Endothelial cell (in vitro differentiated cells): ENCODE measurements at regions not wholly inside any gene's neighbourhood (a gene's known extent, or its start where the extent isn't known, plus 50 kb on each side); places are given as distances from the start of the nearest gene placed in this dataset.
"Not testable (repeated sequence)": the region's sequence is repeated elsewhere in the genome, so short reads cannot be mapped to it uniquely, and the experiment has no call there.

Experiments used
- DNase-seq: peaks from one replicate; pipeline ENCODE4 v3.0.0; 2021; ENCODE audit warnings: low spot score
- H3K27ac Mint-ChIP-seq: one replicate; pipeline ENCODE4 v1.8.0; 2021; ENCODE audit warnings: mixed read lengths, inconsistent platforms; ENCODE audit not compliant: unreplicated experiment
- H3K27me3 Mint-ChIP-seq: one replicate; pipeline ENCODE4 v1.8.0; 2021; ENCODE audit warnings: mild to moderate bottlenecking, moderate library complexity, mixed read lengths, inconsistent platforms; ENCODE audit not compliant: unreplicated experiment
- H3K36me3 Mint-ChIP-seq: one replicate; pipeline ENCODE4 v1.8.0; 2021; ENCODE audit warnings: mild to moderate bottlenecking, low read depth, mixed read lengths, inconsistent platforms; ENCODE audit not compliant: unreplicated experiment
- H3K4me1 Mint-ChIP-seq: one replicate; pipeline ENCODE4 v1.8.0; 2021; ENCODE audit warnings: mild to moderate bottlenecking, mixed read lengths, inconsistent platforms; ENCODE audit not compliant: unreplicated experiment
- H3K4me3 Mint-ChIP-seq: one replicate; pipeline ENCODE4 v1.8.0; 2021; ENCODE audit warnings: mild to moderate bottlenecking, mixed read lengths, inconsistent platforms; ENCODE audit not compliant: unreplicated experiment
- H3K9me3 Mint-ChIP-seq: one replicate; pipeline ENCODE4 v1.8.0; 2021; ENCODE audit warnings: mixed read lengths, inconsistent platforms; ENCODE audit not compliant: unreplicated experiment
- TF ChIP-seq, protein P1 (sequence below): fragments of 200-600 bp; sonication (generic); IDR thresholded peaks from one replicate; pipeline ENCODE4 v1.5.0; 2021; ENCODE audit warnings: antibody characterized with exemption; ENCODE audit not compliant: unreplicated experiment

DNA sequence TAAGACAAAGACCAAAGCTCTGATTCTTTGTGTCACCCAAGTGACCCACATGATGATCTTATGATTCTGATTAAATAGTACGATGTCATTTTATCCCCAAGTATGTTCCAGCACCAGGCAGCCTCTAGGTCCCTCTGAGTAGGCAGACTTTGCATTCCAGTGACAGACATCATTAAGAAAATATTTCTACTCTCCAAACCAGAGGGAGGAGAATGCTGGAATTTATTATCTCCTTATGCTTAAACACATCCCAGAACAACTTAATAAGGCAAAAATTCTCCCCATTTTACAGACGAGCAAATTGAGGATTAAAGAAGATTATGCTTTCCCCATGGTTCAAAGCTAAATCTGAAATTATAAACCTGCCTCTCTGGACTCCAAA lies 192.8 kb upstream of the CDH11 start:
- peaks cover 6% of the 10 kb centered on the region for H3K4me1 Mint-ChIP-seq
- no peak overlapping the region for H3K4me3 Mint-ChIP-seq
- H3K36me3 Mint-ChIP-seq: no peaks in the 10 kb centered on the region
- DNase-seq: no peak
- peaks cover under 1% of the 10 kb centered on the region for H3K27me3 Mint-ChIP-seq
- H3K9me3 Mint-ChIP-seq: no peaks in the 10 kb centered on the region
- H3K27ac Mint-ChIP-seq: no peak overlapping the region
- TF ChIP-seq, protein P1, sequence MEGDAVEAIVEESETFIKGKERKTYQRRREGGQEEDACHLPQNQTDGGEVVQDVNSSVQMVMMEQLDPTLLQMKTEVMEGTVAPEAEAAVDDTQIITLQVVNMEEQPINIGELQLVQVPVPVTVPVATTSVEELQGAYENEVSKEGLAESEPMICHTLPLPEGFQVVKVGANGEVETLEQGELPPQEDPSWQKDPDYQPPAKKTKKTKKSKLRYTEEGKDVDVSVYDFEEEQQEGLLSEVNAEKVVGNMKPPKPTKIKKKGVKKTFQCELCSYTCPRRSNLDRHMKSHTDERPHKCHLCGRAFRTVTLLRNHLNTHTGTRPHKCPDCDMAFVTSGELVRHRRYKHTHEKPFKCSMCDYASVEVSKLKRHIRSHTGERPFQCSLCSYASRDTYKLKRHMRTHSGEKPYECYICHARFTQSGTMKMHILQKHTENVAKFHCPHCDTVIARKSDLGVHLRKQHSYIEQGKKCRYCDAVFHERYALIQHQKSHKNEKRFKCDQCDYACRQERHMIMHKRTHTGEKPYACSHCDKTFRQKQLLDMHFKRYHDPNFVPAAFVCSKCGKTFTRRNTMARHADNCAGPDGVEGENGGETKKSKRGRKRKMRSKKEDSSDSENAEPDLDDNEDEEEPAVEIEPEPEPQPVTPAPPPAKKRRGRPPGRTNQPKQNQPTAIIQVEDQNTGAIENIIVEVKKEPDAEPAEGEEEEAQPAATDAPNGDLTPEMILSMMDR: no peak

DNA sequence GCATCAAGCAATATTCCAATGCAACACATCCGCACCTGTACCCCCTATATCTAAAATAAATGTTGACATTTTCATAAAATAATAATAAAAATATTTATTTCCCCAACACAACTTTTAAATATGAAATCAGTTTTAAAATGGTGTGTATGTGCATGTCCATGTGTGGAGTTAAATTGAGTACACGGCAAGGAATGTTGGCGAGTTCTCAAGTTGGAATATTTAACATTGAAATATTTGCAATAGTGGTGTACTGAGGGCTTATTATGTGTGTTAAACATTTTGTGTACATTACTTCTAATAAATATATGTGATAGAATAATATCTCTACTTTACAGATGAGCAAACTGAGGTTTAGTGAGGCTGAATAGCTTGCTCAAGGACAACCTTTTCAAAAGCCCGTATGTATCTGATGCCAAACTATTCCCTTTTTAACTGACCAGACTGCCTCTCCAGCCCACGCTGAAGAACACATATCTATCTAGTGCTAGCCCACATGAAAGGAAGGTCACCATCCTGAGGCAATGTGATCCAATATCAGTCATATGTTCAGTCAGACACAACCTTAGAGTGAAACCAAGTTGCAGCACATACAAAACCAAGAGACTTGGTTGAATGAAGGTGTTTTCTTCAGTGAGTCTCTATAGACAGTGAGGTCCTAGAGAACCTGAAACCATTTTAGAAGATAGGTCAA lies 192.2 kb upstream of the CDH11 start:
- TF ChIP-seq, protein P1: no peak
- H3K4me1 Mint-ChIP-seq: peaks cover 6% of the 10 kb centered on the region

DNA sequence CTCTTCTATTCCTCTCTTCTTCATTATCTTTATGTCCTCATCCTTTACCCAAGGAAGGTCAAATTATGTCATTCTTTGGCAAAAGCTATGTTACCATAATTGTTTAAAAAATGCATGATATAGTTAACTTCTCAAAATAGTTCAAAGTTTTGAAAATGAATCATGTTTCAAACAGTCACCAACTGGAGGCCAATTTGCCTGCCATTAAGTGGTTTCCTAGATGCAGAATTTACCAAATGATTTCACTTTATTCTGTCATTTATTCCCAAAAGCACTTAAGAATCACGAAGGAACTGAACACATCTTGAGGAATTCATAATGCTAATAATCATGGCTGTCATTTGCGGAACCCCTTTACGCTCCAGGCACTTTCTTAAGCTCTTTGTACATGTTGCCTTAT lies 190.9 kb upstream of the CDH11 start:
- peaks cover 2% of the 10 kb centered on the region for H3K4me1 Mint-ChIP-seq
- TF ChIP-seq, protein P1: no peak
- no peaks in the 10 kb centered on the region for H3K27me3 Mint-ChIP-seq
- H3K27ac Mint-ChIP-seq: no peak overlapping the region
- DNase-seq: no peak
- H3K9me3 Mint-ChIP-seq: no peaks in the 10 kb centered on the region
- no peaks in the 10 kb centered on the region for H3K36me3 Mint-ChIP-seq
- no peak overlapping the region for H3K4me3 Mint-ChIP-seq

More for the DNA sequence above, 192.2 kb upstream of the CDH11 start:
- no peak overlapping the region for H3K27ac Mint-ChIP-seq
- H3K36me3 Mint-ChIP-seq: no peaks in the 10 kb centered on the region
- no peaks in the 10 kb centered on the region for H3K27me3 Mint-ChIP-seq
- H3K4me3 Mint-ChIP-seq: no peak overlapping the region
- H3K9me3 Mint-ChIP-seq: no peaks in the 10 kb centered on the region
- DNase-seq: no peak

DNA sequence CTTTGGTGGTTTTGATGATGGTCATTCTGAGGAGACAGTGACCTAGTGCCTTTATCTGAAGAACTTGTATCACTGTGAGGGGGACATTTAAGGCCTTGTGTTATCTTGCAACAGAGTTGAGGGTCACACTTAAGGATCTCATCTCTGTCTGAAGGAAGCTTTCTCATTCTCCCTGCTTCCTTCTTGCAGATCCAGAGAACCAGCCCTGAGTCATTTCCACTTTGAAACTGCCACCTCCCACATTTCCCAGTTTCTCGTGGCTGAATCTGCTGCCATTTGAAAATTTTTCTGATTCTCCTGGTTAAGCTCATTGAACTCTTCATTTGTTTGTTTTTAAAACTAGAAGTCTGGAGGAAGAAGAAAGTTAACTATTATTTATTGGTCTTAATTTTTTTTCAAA lies 190.2 kb upstream of the CDH11 start:
- Mint-ChIP-seq H3K4me1 (peaks cover 2% of the 10 kb centered on the region), H3K27me3 (no peaks in the 10 kb centered on the region), H3K4me3 (no peak overlapping the region), H3K9me3 (no peaks in the 10 kb centered on the region), H3K27ac (no peak overlapping the region), H3K36me3 (no peaks in the 10 kb centered on the region)
- TF ChIP-seq, protein P1: no peak
- DNase-seq: no peak

DNA sequence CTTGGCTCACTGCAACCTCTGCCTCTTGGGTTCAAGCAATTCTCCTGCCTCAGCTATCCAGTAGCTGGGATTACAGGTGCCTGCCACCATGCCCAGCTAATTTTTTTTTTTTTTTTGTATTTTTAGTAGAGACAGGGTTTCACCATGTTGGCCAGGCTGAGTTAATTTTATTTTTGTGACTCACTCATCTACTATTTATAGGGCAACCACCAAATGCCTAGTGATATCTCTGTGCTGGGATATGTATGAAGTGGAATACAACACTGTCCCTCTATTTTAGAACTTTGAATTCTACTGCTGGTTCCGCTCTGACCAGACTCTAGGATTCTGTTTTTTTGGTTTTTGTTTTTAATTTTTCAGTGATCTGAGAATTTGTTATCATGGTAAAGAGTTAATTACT lies 188.6 kb upstream of the CDH11 start:
- H3K27ac Mint-ChIP-seq, H3K4me1 Mint-ChIP-seq, DNase-seq, H3K9me3 Mint-ChIP-seq, H3K4me3 Mint-ChIP-seq, H3K36me3 Mint-ChIP-seq, H3K27me3 Mint-ChIP-seq: not testable (repeated sequence)
